CD4-positive, alpha-beta T cell treated with Interleukin-15 for 1 hour (primary cell): ENCODE measurements at regions not wholly inside any gene's neighbourhood (a gene's known extent, or its start where the extent isn't known, plus 50 kb on each side); places are given as distances from the start of the nearest gene placed in this dataset.
A peak's percentile ranks its signal among the peaks of the same experiment; 100 is the strongest.
"Not testable (repeated sequence)": the region's sequence is repeated elsewhere in the genome, so short reads cannot be mapped to it uniquely, and the experiment has no call there.

Experiments
- DNase-seq: peaks from one replicate; pipeline ENCODE4 v3.0.0-alpha.2; 2020

DNA sequence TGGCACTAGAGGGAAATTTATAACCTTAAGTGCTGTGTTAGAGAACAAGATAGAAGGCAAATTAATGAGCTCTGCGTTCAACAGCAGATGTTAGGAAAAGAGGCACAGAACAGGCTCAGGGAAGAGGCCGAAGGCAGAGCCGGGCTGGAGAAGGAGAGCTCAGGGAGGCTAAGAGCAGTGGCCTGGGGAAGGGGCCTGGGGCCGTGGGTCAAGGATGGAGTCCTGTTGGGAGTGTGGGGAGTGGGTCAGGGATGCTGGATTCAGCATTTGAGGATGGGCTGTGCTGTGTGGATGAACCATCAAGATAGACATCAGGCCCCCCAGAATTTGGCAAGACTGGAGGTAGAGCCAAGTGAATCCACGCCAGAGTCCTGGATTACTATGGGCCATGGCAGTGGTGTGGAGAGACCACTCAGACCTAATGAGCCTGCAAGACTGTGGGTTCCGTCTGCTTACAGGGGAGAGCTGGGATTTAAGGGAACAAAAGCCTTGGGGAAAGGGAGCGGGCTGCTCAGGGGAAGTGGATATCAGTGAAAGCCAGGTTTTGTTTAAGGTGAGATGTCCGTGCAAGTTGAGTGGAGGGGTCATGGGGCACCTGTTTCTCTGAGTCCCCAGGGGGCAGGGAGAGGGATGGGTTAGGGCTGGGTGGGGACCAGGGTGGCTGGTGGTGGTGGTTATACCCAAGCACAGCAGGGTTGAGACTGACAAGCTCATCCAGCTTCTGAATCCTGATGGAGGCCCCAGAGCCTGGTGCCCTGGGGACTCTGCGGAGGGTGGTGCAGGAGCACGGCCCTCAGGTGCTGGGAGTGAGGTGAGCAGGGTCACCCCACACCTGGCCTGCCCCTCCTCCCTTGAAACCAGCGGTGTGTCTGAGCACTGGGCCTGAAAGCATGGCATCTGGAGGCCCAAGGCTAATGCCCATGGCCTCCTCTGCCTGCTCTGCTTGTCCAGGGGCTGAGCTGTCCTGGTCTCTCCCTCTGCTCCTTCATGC lies 101.7 kb downstream of the BMS1 start:
- DNase-seq, result no peak

DNA sequence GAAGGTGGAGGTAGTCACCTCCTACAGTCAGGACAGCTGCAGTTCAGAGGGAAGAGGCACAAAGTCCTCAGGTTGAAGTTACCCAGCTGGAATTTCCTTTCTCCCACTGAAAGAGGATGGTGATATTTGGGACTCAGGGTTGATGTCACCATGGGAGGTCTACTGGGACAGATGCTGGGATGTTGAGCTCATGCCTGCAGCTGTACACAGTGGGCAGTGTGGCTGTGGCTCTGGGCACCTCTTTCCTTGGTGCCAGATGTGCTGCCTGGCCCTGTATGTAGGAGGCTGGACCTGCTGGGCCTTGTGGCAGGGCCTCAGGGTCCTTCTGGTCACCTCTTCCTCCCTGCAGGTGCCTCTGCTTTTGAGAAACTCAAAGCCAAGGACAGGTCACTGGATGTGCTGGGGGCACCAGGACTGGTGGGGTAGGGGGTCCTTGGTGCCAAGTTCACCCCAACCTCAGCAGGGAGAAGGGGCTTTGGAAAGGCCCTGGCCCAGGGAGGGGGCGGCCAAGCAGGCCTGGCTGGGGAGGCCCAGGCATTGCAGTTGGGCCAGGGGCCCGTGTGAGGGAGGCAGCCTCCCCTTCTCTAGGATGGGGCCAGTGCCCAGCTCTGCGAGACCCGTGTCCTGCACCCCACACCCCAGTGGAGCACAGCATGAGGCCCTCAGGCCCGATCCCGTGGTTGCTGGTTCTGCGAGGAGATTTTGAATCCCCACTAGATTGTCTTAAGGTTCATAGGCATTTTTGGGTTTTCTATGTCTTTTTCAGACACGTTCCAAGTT lies 103.1 kb downstream of the BMS1 start:
- DNase-seq, result no peak

DNA sequence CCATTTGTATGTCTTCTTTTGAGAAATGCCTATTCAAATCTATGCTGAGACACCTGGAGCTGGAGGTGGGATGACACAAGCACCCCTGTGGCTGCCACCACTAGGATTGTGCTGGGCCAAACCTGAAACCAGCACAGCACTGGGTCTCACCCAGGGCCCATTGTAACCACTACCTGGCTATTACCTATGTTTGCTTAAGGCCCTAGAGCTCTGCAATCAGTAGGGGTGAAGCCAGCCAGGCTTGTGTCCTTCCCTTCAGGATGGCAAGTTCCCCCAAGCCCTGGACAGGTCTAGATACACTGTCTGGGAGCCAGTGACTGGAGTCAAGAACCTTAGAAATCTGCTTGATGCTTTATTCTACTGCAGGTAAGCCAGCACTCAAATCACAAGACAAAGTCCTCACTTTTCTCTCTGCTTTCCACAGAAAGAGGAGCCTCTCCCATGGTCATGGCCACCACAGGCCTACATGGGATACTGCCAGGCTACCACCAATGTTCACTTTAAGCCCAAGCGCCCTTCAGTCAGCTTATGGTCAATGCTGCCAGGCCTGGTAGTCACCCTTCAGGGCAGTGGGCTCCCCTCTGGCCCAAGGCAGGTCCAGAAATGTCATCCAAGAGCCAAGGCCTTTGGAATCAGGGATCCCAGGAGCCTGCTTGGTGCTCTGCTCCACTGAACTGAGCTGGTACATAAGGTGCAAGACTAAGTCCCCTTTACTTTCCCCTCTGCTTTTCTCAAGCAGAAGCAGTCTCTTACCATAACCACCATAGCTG lies 105.3 kb downstream of the BMS1 start:
- DNase-seq, result no peak

DNA sequence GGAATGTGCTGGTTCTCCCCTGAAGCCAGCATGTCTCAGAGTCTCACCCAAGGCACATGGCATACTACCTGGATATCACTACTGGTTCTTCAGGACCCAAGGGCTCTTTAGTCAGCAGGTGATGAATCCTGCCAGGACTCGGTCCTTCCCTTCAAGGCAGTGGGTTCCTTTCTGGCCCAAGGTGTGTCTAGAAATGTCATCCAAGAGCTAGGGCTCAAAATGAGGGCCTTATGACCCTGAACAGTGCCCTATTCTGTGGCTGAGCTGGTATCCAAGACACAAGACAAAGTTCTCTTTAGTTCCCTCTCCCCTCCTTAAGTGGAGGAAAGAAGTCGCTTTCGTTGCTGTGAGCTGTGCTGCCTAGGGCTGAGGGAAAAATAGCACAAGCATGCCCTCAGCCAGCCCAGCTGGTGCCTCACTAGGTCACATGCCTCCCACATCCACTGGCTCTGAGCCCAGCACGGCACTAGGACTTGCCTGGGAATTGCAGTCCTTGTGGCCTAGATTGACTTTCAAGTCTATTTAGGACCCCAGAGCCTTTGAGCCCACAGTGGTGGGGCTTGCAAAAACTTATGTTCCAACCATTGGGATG lies 106.0 kb downstream of the BMS1 start:
- DNase-seq, result no peak

DNA sequence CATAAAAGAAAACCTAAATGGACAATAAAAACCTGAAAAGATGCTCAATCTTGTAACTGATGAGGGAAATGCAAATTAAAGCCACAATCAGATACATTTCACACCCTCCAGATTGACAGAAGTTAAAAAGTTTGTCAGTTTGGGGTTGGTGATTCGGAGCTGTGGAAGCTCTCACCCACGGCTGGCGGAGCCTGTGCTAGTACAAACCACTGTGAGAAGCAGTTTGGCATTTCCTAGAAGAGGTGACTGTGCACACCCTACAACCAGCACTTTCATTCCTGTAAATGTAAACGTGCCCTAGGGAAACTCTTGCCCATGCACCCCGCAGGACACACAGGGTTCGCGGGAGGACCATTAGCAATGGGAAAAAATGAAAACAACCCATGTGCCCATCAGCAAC lies 114.1 kb downstream of the BMS1 start:
- DNase-seq, result no peak

DNA sequence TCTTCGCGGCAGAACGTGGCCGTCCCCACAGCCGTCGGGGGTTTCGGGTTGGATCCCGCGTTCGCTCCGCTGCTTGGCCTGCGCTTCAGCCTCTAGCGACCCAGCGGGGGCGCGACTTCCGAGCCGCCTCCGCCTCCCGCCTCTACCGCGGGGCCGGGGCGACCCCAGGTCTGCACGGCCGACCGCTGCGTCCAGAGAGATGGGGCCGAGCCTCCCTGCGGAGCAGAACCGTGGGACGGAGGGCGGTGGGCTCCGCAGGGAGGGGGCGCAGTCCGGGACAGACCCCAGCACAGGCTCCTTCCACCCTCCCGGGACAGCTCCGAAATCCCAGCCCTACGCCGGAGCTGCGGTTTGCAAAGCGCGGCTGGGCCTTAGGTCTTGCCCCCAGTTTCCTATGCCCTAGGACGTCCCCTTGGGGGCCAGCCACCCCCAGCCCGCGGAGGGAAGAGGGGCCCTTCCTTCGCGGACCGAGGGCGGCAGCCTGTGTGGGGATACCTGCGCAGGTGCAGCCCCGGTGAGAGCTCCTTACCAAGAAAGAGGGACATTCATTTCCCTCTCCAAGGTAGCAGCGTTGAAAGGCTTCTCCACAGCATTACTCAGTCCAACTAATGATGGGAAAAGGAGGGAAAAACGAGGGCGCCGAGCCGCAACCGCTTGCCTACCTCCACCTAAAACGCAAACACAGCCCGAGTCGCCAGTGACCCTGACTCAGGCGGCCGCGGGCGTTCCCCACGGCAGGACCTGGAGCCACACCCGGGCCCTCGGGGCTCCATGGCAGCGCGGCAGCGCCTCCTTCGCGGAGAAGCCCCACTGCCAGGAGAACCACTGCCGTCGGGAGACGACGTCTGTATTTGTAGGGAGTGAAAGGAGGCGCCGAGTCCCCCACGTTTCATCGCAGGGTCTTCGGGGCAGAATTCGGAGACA lies 115.7 kb downstream of the BMS1 start:
- DNase-seq, result no peak

DNA sequence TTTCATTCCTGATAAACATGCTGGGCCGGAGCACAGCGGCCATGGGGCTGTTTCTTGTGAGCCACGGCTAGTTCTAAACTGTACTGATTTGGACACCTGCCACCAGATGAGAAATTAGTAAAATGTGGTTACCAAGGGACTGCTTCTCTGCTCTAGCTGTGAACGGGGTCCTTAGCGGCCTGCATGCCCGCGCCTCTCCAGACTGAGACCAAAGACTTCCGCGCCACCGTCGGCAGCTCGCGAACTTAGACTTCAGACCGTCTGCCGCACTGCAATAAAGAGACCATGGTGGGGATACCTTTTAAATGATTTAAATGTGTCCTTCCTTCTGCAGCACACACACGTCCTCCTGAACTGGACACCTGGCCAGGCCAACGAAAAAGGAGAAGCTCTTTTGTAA lies 116.4 kb downstream of the BMS1 start:
- no peak for DNase-seq

DNA sequence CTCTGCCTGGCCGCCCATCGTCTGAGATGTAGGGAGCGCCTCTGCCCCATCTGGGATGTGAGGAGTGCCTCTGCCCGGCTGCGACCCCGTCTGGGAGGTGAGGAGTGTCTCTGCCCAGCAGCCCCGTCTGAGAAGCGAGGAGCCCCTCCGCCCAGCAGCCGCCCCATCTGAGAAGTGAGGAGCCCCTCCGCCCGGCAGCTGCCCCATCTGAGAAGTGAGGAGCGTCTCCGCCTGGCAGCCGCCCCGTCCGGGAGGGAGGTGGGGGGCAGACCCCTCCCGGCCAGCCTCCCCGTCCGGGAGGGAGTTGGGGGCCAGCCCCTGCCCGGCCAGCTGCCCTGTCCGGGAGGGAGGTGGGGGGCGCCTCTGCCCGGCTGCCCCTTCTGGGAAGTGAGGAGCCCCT lies 117.8 kb downstream of the BMS1 start:
- not testable (repeated sequence) for DNase-seq

DNA sequence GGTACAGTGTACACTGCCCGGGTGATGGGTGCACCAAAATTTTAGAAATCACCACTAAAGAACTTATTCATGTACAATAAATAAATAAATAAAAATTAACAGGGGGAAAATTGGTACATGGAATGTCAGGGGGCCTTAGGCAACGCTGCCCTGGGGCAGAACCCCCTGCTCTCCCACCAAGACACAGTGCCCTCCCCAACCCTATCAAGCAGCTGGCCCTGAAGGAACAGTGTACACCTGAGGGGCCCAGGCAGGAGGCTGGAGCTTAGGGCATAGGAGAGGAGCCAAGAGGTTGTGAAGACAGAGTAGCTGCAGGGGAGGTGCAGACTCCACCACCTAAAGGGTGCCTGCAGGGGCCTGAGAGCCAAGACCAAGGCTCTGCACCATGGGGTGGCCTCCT lies 128.8 kb downstream of the BMS1 start:
- no peak for DNase-seq

DNA sequence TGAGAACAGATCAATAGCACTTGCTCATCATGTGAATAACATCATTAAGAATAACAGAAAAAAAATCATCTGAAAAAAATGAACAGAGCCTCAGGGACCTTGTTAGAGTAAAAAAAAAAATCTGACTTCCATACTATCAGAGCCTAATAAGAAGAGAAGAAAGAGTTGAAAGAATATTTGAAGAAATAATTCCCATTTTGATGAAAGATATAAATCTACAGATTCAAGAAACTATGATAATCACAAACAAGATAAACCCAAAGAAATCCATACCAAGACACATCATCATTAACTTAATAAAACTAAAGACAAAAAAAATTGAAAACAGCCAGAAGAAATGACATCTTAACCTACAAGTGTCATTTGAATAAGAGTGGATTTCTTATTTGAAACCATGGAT lies 134.4 kb downstream of the BMS1 start:
- no peak for DNase-seq

DNA sequence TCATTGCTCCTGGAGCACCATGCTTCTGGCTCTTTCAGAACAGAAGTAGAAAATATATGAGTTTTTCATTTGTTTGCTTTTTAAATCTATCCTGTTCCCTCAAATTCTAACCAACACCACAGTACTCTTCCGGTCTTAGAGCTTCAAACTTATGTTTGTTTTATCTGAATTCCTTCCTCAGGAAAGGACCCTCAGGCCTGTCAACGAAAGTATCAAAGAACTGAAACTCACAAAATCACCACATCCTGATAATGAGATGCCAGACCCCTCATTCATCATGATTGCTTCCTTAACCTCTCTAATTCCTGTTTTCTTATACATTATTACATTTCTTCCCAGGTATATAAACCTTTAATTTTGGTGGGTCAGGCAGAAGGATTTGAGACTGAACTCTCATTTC lies 135.2 kb downstream of the BMS1 start:
- DNase-seq, result no peak

DNA sequence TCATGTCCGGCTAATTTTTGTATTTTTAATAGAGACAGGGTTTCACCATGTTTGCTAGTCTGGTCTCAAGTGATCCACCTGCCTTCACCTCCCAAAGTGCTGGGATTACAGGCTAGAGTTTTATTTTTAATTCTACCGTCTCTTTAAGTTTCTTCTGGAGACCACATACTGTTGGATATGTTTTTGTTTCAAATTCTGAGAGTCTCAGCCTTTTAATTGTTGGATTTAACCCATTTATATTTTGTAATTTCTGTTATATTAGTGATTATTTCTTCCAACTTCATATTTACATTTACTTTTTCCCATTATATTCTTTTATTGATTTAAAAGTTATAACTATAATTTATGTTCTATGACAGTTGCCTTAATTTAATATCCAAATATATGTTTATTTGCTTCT lies 139.4 kb downstream of the BMS1 start:
- no peak for DNase-seq

DNA sequence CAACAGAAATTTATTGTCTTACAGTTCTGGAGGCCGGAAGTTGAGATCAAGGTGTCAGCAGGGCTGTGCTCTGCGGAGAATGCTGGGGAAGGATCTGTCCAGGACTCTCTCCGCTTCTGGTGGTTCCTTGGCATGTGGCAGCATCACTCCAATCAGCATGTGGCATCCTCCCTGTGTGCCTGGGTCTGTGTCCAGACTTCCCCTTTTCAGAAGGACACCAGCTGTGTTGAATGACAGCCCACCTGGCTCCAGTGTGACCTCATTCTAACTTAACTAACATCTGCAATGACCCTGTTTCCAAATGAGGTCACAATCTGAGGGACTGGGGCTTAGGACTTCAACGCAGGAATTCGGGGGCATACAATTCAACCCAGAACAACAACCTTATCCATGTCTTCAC lies 141.9 kb downstream of the BMS1 start:
- DNase-seq, result no peak

DNA sequence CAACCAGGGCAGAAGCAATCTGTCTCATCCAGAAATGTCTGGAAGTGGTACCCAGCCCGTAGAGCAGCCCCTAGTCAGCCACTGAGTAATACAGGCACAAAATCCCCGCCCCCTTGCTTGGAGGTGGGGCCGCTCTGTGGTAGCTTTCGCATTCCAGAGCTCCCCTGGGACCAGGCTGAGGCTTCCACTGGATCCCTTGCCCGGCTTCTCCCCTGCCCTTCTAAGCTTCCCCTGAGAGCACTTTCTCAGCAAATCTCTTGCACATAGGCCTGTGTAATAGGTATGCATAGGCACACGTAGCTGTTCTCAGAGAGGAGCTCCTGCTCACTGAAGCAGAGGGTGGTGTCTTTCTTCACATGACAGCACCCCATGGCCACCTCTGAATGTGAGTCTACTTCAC lies 144.2 kb downstream of the BMS1 start:
- DNase-seq, result no peak

DNA sequence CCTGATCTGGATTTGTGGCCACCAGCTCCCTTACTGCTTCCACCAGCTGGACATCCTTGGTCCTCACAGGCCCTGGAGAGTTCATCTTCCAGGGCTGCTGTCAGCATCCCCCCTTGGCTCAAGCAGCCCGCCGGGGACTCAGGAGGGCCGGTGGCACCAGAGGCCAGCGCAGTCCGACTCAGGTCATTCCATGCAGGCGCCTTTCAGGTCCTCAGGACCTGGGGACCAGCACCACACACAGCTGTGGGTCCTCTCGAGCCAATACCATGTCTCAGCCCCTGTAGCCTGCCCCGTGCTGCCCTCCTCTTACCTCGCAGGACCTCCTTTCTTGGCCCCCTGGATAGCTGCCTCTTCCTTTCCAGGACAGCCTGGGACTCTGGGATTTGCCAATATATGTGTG lies 145.5 kb downstream of the BMS1 start:
- DNase-seq, result no peak

DNA sequence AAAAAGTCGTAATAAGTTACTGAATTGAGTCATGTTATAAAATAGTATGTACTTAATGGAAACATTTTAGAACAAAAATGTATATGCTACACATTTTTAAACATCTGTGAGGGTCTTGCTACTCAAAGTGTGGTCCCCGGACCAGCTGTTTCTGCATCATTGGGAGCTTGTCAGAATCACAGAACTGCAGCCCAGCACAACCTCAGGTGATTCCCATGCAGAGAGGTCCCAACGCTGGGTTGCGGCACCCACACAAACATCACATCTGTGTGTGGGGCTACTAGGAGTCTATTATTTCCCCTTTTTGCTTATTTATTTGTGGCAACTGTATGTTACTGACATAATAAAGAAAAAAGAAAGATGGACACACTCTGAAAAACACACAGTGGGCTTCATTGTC lies 146.6 kb downstream of the BMS1 start:
- DNase-seq, result no peak

DNA sequence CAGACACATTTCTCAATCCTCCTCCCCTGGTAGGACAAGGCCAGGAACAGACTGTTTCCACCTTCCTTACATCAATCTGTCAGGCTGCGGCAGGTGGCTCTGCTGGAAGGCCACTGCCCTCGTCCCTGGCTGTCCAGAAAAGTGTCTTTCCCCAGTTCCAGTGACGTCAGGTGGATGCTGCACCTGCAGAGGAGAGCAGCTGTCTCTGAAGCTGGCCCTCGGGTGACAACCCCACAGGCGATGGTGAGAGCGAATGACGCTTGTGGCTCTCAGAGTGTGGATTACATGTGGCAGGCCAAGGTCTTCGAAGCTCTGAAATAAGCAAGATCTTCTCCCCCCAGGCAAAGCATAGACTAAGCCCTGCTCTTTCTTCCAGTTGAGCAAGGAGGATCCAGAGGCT lies 146.9 kb upstream of the RET start:
- no peak for DNase-seq

DNA sequence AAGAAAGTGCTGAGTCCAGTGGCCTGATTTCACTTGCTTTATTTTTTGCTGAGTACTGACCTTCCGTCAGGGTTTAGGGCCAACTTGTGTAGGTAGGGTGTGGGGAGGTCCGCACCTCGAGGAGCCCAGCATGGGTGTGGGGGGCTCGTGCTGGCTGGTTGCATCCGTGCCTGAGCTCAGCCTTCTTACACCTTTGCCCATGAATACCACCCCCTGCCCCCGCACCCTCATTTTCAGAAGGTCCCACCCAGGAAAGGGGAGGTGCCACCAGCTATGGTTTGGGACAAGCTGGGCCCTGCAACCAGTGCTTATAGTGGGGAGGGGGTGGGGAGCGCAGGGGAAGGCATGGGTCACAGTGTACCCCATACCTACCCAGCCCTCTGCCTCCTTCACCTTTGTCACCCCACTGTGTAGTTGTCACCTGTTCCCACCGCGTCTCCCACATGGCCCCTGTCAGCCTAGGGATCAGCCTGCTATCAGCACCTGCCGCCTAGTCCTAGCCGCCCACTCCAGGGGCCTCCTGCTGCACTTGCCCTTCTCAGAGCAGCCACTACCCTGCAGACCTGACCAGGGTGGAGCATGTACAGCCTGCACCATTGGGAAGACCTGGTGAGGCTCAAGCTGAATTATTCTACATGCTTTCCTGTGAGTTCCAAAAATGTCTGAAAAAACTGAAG lies 146.2 kb upstream of the RET start:
- no peak for DNase-seq

DNA sequence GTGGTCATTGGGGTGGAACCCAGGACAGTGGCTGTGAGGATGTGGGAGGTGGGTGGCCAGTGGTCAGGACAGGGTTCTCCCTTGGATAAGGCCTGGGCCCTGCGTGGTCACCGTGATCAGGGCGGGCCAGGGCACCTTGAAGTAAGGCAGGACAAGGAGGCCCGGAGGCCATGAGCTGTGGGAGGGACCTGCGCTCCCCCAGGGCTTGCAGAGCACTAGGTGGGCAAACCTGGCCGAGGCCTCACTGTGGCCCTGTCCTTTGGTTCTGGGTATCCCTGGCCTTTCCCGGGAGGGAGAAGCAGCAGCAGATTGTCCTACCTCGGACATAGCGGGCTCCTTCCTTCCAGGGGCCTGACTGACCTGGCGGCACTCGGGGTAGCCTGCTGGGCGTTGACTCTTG lies 144.8 kb upstream of the RET start:
- no peak for DNase-seq

DNA sequence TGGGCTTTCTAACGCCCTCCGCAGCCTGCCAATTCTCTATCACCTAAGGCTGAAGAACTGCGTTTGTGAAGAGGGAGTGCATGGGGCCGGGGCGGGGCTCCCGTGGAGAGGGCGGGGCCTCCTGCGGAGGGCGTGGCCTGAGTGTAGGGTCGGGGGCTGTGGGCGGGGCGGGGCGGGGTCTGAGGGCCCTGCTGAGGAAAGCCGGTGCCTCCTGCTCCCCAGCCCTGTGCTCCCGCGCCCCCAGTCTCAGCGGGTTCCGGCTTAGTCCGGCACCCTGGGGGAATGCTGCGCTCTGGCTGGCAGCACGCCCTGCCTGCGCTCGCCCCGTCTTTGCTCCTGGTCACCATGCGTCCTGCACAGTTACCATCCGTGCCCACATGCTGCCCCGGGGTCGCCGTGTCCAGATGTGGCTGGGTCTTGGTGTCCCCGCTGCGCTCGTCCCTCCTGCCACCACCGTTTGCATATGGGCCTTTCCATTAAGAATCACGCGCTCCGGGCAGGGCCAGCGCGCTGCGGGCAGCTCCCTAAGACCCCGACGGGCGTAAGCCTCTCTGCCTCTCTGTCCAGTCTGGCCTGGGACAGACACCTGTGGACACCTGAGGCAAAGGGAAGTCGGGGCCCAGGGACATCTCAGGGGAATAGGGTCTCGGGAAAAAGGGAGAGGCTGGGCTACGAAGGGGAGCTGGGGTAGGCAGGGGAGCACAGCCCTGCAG lies 144.0 kb upstream of the RET start:
- peak; percentile 54 for DNase-seq
